B cell (primary cell): ENCODE measurements at regions not wholly inside any gene's neighbourhood (a gene's known extent, or its start where the extent isn't known, plus 50 kb on each side); places are given as distances from the start of the nearest gene placed in this dataset.

Experiments used
- ATAC-seq: fragments of 200-7000 bp; cut with Tn5 transposase; one replicate; pipeline ENCODE4 v1.10.0; 2021; ENCODE audit warnings: low read depth, mild to moderate bottlenecking, moderate number of reproducible peaks, moderate library complexity
- CTCF ChIA-PET: fragments of 350-600 bp; sonication (Branson Sonifier 250); formaldehyde crosslinking; loops from one replicate; lab custom pipeline; 2021; ENCODE audit warnings: antibody characterized with exemption, inconsistent platforms; lab: Charles Lee
- POLR2A ChIA-PET: fragments of 350-600 bp; sonication (Branson Sonifier 250); formaldehyde crosslinking; loops from one replicate; lab custom pipeline; 2021; ENCODE audit warnings: antibody characterized with exemption; lab: Charles Lee
- DNase-seq: peaks from one replicate; pipeline ENCODE4 v3.0.0; 2013
- H2AFZ ChIP-seq: 2 replicates; pipeline ENCODE4 v1.6.1; 2012; ENCODE audit warnings: mild to moderate bottlenecking, low read depth, low read length; ENCODE audit not compliant: insufficient read depth, poor library complexity, severe bottlenecking
- H3K27ac ChIP-seq, 2 donors: 1 replicate in 1 of 2; 2 replicates in 1 of 2; pipeline ENCODE4 v1.5.1; 2012 to 2013; ENCODE audit warnings: low read length in 2 of 2, mild to moderate bottlenecking in 2 of 2, moderate library complexity in 1 of 2
- H3K27me3 ChIP-seq, 4 experiments: fragments of 200-600 bp in 1 of 4; sonication (generic) in 1 of 4; replicated peaks in 1 of 4; 1 replicate in 2 of 4; 2 replicates in 2 of 4; pipeline versions ENCODE4 v1.6.1 to v1.7.0; 2013 to 2016; ENCODE audit warnings: low read length in 3 of 4, mild to moderate bottlenecking in 2 of 4, mixed read lengths in 1 of 4, moderate library complexity in 1 of 4; ENCODE audit not compliant: insufficient read depth in 4 of 4, control insufficient read depth in 3 of 4; ENCODE audit errors: control extremely low read depth in 1 of 4
- H3K36me3 ChIP-seq, 2 experiments: replicated peaks in 1 of 2; 1 replicate in 1 of 2; 2 replicates in 1 of 2; pipeline versions ENCODE4 v1.6.1 to v1.7.1; 2013; ENCODE audit warnings: low read length in 1 of 2; ENCODE audit not compliant: insufficient read depth in 2 of 2, control insufficient read depth in 1 of 2; ENCODE audit errors: control extremely low read depth in 1 of 2, extremely low read depth in 1 of 2
- H3K4me1 ChIP-seq, 2 donors: fragments of 200-600 bp in 1 of 2; sonication (generic) in 1 of 2; 1 replicate in 1 of 2; 2 replicates in 1 of 2; pipeline versions ENCODE4 v1.5.1 to v1.6.1; 2013 to 2017; ENCODE audit warnings: low read length in 2 of 2; ENCODE audit not compliant: control insufficient read depth in 2 of 2, insufficient read depth in 2 of 2
- H3K4me2 ChIP-seq: replicated peaks from 2 replicates; pipeline ENCODE3; 2012; ENCODE audit warnings: mild to moderate bottlenecking, low read depth, low read length; ENCODE audit not compliant: poor library complexity, severe bottlenecking
- H3K4me3 ChIP-seq, 5 experiments: fragments of 200-600 bp in 1 of 5; sonication (generic) in 1 of 5; 1 replicate in 3 of 5; 2 replicates in 2 of 5; pipeline versions ENCODE4 v1.5.1 to v1.7.0; 2011 to 2016; ENCODE audit warnings: low read length in 4 of 5, mild to moderate bottlenecking in 4 of 5, low read depth in 2 of 5, control low read depth in 1 of 5, moderate library complexity in 1 of 5; ENCODE audit not compliant: insufficient read depth in 1 of 5; ENCODE audit errors: control extremely low read depth in 1 of 5, extremely low read depth in 1 of 5
- H3K79me2 ChIP-seq: fragments of 200-600 bp; sonication (generic); one replicate; pipeline ENCODE4 v1.6.0; 2016; ENCODE audit warnings: low read length; ENCODE audit not compliant: control insufficient read depth, insufficient read depth
- H3K9ac ChIP-seq: fragments of 200-600 bp; sonication (generic); 2 replicates; pipeline ENCODE4 v1.6.1; 2017; ENCODE audit warnings: mild to moderate bottlenecking, low read length, moderate library complexity
- H3K9me3 ChIP-seq, 3 donors: one replicate each; pipeline versions ENCODE4 v1.6.1 to v1.7.1; 2013; ENCODE audit warnings: low read length in 2 of 3; ENCODE audit not compliant: control insufficient read depth in 2 of 3, insufficient read depth in 1 of 3; ENCODE audit errors: control extremely low read depth in 1 of 3
- H4K20me1 ChIP-seq: 2 replicates; pipeline ENCODE4 v1.6.0; 2012; ENCODE audit warnings: mild to moderate bottlenecking, low read length; ENCODE audit not compliant: insufficient read depth, control insufficient read depth, poor library complexity, severe bottlenecking
- H3K27ac Mint-ChIP-seq: one replicate; pipeline ENCODE4 v1.8.0; 2021; ENCODE audit warnings: mixed read lengths
- H3K27me3 Mint-ChIP-seq: one replicate; pipeline ENCODE4 v1.8.0; 2021; ENCODE audit warnings: mixed read lengths
- H3K4me1 Mint-ChIP-seq: one replicate; pipeline ENCODE4 v1.8.0; 2021; ENCODE audit warnings: mixed read lengths
- H3K4me3 Mint-ChIP-seq: one replicate; pipeline ENCODE4 v1.8.0; 2021; ENCODE audit warnings: mixed read lengths
- H3K9me3 Mint-ChIP-seq: one replicate; pipeline ENCODE4 v1.8.0; 2022; ENCODE audit warnings: mixed read lengths; ENCODE audit not compliant: insufficient read depth
- EZH2 ChIP-seq: IDR thresholded peaks from 2 replicates; pipeline ENCODE4 v1.6.1; 2012; ENCODE audit warnings: borderline replicate concordance, low read depth, mild to moderate bottlenecking, moderate library complexity, low read length; ENCODE audit not compliant: insufficient read depth, poor library complexity, severe bottlenecking
- WGBS: methylation state at CpG from one replicate; pipeline ENCODE4 v1.1.5; 2013; ENCODE audit warnings: missing lambda C conversion rate; ENCODE audit not compliant: insufficient coverage; 5-methylcytosine and 5-hydroxymethylcytosine counted together
- intact Hi-C: fragments of 100-400 bp; cut with micrococcal nuclease; formaldehyde crosslinking; loops from one replicate; pipeline ENCODE4 v1.10.0; 2022
- TF ChIP-seq, protein P1 (sequence below): fragments of 200-600 bp; IDR thresholded peaks from one replicate; pipeline ENCODE4 v1.8.0; 2022; ENCODE audit warnings: antibody characterized with exemption, mild to moderate bottlenecking

DNA sequence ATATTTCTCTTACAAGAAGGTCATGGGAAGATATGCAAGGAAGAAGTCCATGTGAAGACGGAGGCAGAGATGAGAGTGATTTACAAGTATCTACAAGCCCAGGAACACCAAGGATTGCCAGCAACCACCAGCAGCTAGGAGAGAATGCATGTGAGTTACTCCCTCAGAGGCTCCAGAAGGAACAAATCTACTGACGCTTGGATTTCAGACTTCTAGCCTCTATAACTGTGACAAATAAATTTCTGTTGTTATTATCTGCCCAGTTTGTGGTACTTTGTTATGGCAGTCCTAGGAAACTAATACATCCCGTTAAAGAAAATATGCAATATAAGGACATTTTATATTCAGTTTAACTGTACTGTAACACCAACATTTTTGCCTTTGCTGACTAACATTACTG, 283.9 kb downstream of the BCHE start:
- intact Hi-C loops: no loop called here
- CTCF ChIA-PET: no interaction called here
- Mint-ChIP-seq H3K4me3 (no peak overlapping the region), H3K27ac (no peak overlapping the region), H3K4me1 (no peaks in the 10 kb centered on the region), H3K9me3 (peaks cover 2% of the 10 kb centered on the region), H3K27me3 (no peaks in the 10 kb centered on the region)
- Histone ChIP-seq H3K4me1 (no peaks in the 10 kb centered on the region), H3K27ac (no peak overlapping the region), H3K4me3 (no peak overlapping the region), H3K27me3 (no peaks in the 10 kb centered on the region), H3K9me3 (peaks cover 0 to 2% (median 0%) of the 10 kb centered on the region in 3 donors), H4K20me1 (no peaks in the 10 kb centered on the region), H2AFZ (no peak overlapping the region), H3K79me2 (no peaks in the 10 kb centered on the region), H3K4me2 (no peak overlapping the region), H3K36me3 (no peaks in the 10 kb centered on the region), H3K9ac (no peak overlapping the region)
- WGBS: no CpG with 5 or more reads among the region's 3 CpGs
- no peak for TF ChIP-seq EZH2
- TF ChIP-seq, protein P1, sequence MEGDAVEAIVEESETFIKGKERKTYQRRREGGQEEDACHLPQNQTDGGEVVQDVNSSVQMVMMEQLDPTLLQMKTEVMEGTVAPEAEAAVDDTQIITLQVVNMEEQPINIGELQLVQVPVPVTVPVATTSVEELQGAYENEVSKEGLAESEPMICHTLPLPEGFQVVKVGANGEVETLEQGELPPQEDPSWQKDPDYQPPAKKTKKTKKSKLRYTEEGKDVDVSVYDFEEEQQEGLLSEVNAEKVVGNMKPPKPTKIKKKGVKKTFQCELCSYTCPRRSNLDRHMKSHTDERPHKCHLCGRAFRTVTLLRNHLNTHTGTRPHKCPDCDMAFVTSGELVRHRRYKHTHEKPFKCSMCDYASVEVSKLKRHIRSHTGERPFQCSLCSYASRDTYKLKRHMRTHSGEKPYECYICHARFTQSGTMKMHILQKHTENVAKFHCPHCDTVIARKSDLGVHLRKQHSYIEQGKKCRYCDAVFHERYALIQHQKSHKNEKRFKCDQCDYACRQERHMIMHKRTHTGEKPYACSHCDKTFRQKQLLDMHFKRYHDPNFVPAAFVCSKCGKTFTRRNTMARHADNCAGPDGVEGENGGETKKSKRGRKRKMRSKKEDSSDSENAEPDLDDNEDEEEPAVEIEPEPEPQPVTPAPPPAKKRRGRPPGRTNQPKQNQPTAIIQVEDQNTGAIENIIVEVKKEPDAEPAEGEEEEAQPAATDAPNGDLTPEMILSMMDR: no peak
- no peak for DNase-seq
- POLR2A ChIA-PET: no interaction called here
- ATAC-seq: no peak

DNA sequence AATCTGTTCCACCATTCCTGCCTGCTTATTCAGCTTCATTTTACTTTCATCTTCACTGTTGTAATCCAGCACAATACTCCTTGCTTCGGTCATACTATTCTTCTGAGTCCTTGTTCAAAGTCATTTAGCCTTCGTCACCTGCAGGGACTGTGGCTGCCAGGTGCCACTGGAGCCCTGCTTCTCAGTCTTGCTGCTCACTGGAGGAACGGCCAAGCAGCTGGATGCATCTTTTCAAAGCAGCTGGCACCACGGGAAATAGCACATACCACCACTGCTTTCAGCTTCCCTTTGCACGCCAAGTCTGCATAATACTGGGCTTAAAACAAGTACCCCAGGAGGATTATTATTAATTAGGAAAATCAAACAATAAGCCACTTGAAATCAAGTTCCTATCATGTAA, 287.6 kb downstream of the BCHE start:
- ATAC-seq: no peak
- DNase-seq: no peak
- WGBS: 81% methylated on average over 4 of the region's 5 CpGs
- CTCF ChIA-PET: no interaction called here
- Histone ChIP-seq H2AFZ (no peak overlapping the region), H3K27ac (no peak overlapping the region), H3K9me3 (peaks cover 0 to 4% (median 0%) of the 10 kb centered on the region in 3 donors), H3K27me3 (no peaks in the 10 kb centered on the region), H4K20me1 (no peaks in the 10 kb centered on the region), H3K4me3 (no peak overlapping the region), H3K36me3 (no peaks in the 10 kb centered on the region), H3K4me2 (no peak overlapping the region), H3K79me2 (no peaks in the 10 kb centered on the region), H3K9ac (no peak overlapping the region), H3K4me1 (no peaks in the 10 kb centered on the region)
- Mint-ChIP-seq H3K27ac (no peak overlapping the region), H3K27me3 (no peaks in the 10 kb centered on the region), H3K9me3 (peaks cover 5% of the 10 kb centered on the region), H3K4me1 (no peaks in the 10 kb centered on the region), H3K4me3 (no peak overlapping the region)
- POLR2A ChIA-PET: no interaction called here
- intact Hi-C loops: no loop called here
- no peak for TF ChIP-seq EZH2
- TF ChIP-seq, protein P1: no peak
